Parathyroid adenoma (tissue), 2 donors: ENCODE measurements at regions not wholly inside any gene's neighbourhood (a gene's known extent, or its start where the extent isn't known, plus 50 kb on each side); places are given as distances from the start of the nearest gene placed in this dataset.

ENCODE experiments used
- H2AFZ ChIP-seq: fragments of 300-600 bp; sonication (generic); one replicate; pipeline ENCODE4 v1.7.0; 2017; ENCODE audit warnings: antibody characterized with exemption, mild to moderate bottlenecking
- H3K27ac ChIP-seq: fragments of 300-600 bp; sonication (generic); one replicate; pipeline ENCODE4 v1.7.0; 2017
- H3K27me3 ChIP-seq: fragments of 300-600 bp; sonication (generic); one replicate; pipeline ENCODE4 v1.7.0; 2017; ENCODE audit warnings: low read length; ENCODE audit not compliant: control insufficient read depth, insufficient read depth
- H3K36me3 ChIP-seq: fragments of 300-600 bp; sonication (generic); one replicate; pipeline ENCODE4 v1.7.0; 2017; ENCODE audit warnings: low read length; ENCODE audit not compliant: control insufficient read depth, insufficient read depth
- H3K4me1 ChIP-seq: fragments of 300-600 bp; sonication (generic); one replicate; pipeline ENCODE4 v1.7.0; 2017; ENCODE audit warnings: control low read depth
- H3K4me2 ChIP-seq: fragments of 300-600 bp; sonication (generic); one replicate; pipeline ENCODE4 v1.7.0; 2017; ENCODE audit warnings: low read length
- H3K4me3 ChIP-seq: fragments of 300-600 bp; sonication (generic); one replicate; pipeline ENCODE4 v1.7.0; 2017; ENCODE audit warnings: low read depth, low read length
- H3K79me2 ChIP-seq: fragments of 300-600 bp; sonication (generic); one replicate; pipeline ENCODE4 v1.7.0; 2017; ENCODE audit warnings: control low read depth
- H3K9ac ChIP-seq: fragments of 300-600 bp; sonication (generic); one replicate; pipeline ENCODE4 v1.7.0; 2017; ENCODE audit warnings: mild to moderate bottlenecking
- H3K9me3 ChIP-seq: fragments of 300-600 bp; sonication (generic); one replicate; pipeline ENCODE4 v1.7.0; 2017; ENCODE audit warnings: low read length; ENCODE audit not compliant: control insufficient read depth
- TF ChIP-seq, protein P1 (sequence below): fragments of 300-600 bp; sonication (generic); IDR thresholded peaks from one replicate; pipeline ENCODE4 v1.7.0; 2017; ENCODE audit warnings: antibody characterized with exemption, mild to moderate bottlenecking
- donor health status: primary hyperparathyroidism.

GRCh38 chr11:128407962-128408361, 179.4 kb downstream of the ETS1 start:
- H3K4me3 ChIP-seq = no peak overlapping the region
- no peaks in the 10 kb centered on the region for H3K79me2 ChIP-seq
- no peaks in the 10 kb centered on the region for H3K36me3 ChIP-seq
- H3K9ac ChIP-seq = no peak overlapping the region
- H3K4me2 ChIP-seq = peak overlapping the region; percentile 42
- no peaks in the 10 kb centered on the region for H3K27me3 ChIP-seq
- H2AFZ ChIP-seq = no peak overlapping the region
- H3K9me3 ChIP-seq = no peaks in the 10 kb centered on the region
- TF ChIP-seq, protein P1, sequence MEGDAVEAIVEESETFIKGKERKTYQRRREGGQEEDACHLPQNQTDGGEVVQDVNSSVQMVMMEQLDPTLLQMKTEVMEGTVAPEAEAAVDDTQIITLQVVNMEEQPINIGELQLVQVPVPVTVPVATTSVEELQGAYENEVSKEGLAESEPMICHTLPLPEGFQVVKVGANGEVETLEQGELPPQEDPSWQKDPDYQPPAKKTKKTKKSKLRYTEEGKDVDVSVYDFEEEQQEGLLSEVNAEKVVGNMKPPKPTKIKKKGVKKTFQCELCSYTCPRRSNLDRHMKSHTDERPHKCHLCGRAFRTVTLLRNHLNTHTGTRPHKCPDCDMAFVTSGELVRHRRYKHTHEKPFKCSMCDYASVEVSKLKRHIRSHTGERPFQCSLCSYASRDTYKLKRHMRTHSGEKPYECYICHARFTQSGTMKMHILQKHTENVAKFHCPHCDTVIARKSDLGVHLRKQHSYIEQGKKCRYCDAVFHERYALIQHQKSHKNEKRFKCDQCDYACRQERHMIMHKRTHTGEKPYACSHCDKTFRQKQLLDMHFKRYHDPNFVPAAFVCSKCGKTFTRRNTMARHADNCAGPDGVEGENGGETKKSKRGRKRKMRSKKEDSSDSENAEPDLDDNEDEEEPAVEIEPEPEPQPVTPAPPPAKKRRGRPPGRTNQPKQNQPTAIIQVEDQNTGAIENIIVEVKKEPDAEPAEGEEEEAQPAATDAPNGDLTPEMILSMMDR = no peak
- H3K4me1 ChIP-seq = peaks cover 12% of the 10 kb centered on the region
- peak overlapping the region; percentile 16 for H3K27ac ChIP-seq

DNA sequence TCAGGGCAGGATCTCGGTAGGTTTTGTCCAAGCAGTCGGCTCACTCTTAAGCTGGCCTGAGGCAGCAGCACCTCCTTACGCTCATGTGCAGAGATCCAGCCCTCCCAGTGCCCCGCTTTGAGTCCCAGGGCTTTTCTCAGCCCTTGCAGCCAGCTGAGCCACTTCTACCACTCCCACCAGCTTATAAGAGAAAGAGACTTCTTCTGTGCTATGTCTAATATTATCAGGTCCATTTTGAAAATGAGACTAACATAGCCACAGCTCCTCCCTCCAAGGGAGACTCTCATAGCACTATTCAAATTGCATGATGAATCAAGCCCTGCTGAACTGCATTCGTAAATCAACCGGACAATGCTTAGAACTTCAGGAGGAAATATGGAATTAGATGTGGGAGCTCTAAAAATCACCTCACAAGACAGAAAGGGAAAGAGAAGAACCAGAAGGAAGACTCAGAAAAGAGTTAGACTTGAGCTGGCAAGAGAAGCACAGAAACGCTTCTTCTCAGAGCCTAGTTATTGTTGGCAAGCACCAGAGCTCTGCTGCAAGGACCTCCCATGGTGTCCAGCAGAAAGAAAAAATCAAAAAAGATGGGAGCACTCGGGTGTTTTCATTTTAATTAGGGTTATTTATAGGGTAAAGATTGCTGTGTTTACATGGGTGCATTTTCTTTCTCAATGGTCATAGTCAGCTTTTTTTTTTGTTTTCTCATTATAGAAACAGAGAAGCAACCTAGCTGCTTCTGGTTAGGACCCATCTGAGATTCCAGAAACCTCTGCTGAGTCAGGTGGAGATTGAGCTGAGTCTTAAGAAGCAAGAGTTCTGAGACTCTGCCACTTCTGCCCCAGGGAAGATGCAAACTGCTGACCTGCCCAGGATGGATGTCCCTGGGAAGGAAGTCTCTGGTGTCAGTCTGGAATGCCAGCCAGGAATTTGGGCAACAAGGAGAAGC, 181.4 kb downstream of the ETS1 start:
- H3K4me3 ChIP-seq = no peak overlapping the region
- H3K27ac ChIP-seq = peak overlapping the region; percentile 36
- no peaks in the 10 kb centered on the region for H3K79me2 ChIP-seq
- H3K36me3 ChIP-seq = no peaks in the 10 kb centered on the region
- peaks cover 12% of the 10 kb centered on the region for H3K4me1 ChIP-seq
- no peaks in the 10 kb centered on the region for H3K9me3 ChIP-seq
- H3K27me3 ChIP-seq = no peaks in the 10 kb centered on the region
- H3K4me2 ChIP-seq = no peak overlapping the region
- H2AFZ ChIP-seq = peak overlapping the region; percentile 53
- no peak overlapping the region for H3K9ac ChIP-seq
- TF ChIP-seq, protein P1 = no peak

GRCh38 chr11:128405112-128405511, 182.2 kb downstream of the ETS1 start:
- H3K27me3 ChIP-seq = no peaks in the 10 kb centered on the region
- H3K9me3 ChIP-seq = no peaks in the 10 kb centered on the region
- no peak overlapping the region for H3K9ac ChIP-seq
- H3K4me3 ChIP-seq = no peak overlapping the region
- H3K4me2 ChIP-seq = no peak overlapping the region
- TF ChIP-seq, protein P1 = no peak
- no peaks in the 10 kb centered on the region for H3K36me3 ChIP-seq
- no peak overlapping the region for H3K27ac ChIP-seq
- H3K4me1 ChIP-seq = peaks cover 12% of the 10 kb centered on the region
- H2AFZ ChIP-seq = peak overlapping the region; percentile 53
- no peaks in the 10 kb centered on the region for H3K79me2 ChIP-seq

DNA sequence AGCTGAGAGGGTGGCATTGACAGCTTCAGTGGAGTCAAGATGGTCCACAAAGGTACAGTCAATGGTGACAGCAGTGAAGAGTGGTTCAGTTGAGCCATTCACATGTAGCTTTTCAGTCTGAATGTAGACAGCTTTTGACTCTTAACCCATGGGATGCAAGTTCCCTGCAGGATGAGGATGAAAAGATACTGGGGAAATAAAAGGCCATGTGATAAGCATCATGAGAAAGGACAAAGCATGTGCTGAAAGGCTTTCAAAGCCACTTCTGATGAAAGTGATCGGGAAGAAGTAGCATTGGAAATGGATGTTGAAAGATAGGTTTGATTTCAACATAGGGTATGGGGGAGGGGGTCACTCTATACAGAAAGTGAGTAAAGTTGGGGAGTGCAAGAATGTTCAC, 182.9 kb downstream of the ETS1 start:
- no peak overlapping the region for H3K27ac ChIP-seq
- H3K9me3 ChIP-seq = no peaks in the 10 kb centered on the region
- no peak overlapping the region for H3K9ac ChIP-seq
- H2AFZ ChIP-seq = no peak overlapping the region
- no peaks in the 10 kb centered on the region for H3K27me3 ChIP-seq
- H3K4me1 ChIP-seq = peaks cover 12% of the 10 kb centered on the region
- H3K36me3 ChIP-seq = no peaks in the 10 kb centered on the region
- no peaks in the 10 kb centered on the region for H3K79me2 ChIP-seq
- TF ChIP-seq, protein P1 = no peak
- H3K4me2 ChIP-seq = no peak overlapping the region
- no peak overlapping the region for H3K4me3 ChIP-seq
